ENCODE measurements at regions not wholly inside any gene's neighbourhood (a gene's known extent, or its start where the extent isn't known, plus 50 kb on each side); places are given as distances from the start of the nearest gene placed in this dataset.

GRCh38 chr13:75968103-75968838, 332.1 kb downstream of the LMO7 start:
- H3K4me1 ChIP-seq: peaks cover 0 to 19% (median 5%) of the 10 kb centered on the region in 4 donors
- DNase-seq (ENCODE audit: extremely low spot score): no peak
- WGBS: 81% methylated on average over 4 of the region's 4 CpGs
- no peak overlapping the region for H3K27ac ChIP-seq (replicated peaks in 1 of 4)
- intact Hi-C loops (cut with DNase I): no loop called here
- H3K36me3 ChIP-seq: no peaks in the 10 kb centered on the region
- no peak overlapping the region for H3K4me3 ChIP-seq
- TF ChIP-seq POLR2AphosphoS5 (IDR thresholded peaks at IDR 0.05) (no peak), EP300 (IDR thresholded peaks at IDR 0.05) (no peak), POLR2A (IDR thresholded peaks at IDR 0.05; ENCODE audit: low read depth) (no peak)
- TF ChIP-seq, protein P1, sequence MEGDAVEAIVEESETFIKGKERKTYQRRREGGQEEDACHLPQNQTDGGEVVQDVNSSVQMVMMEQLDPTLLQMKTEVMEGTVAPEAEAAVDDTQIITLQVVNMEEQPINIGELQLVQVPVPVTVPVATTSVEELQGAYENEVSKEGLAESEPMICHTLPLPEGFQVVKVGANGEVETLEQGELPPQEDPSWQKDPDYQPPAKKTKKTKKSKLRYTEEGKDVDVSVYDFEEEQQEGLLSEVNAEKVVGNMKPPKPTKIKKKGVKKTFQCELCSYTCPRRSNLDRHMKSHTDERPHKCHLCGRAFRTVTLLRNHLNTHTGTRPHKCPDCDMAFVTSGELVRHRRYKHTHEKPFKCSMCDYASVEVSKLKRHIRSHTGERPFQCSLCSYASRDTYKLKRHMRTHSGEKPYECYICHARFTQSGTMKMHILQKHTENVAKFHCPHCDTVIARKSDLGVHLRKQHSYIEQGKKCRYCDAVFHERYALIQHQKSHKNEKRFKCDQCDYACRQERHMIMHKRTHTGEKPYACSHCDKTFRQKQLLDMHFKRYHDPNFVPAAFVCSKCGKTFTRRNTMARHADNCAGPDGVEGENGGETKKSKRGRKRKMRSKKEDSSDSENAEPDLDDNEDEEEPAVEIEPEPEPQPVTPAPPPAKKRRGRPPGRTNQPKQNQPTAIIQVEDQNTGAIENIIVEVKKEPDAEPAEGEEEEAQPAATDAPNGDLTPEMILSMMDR (IDR thresholded peaks at IDR 0.05): no peak
- H3K9me3 ChIP-seq: no peaks in the 10 kb centered on the region
- H3K27me3 ChIP-seq: no peaks in the 10 kb centered on the region

DNA sequence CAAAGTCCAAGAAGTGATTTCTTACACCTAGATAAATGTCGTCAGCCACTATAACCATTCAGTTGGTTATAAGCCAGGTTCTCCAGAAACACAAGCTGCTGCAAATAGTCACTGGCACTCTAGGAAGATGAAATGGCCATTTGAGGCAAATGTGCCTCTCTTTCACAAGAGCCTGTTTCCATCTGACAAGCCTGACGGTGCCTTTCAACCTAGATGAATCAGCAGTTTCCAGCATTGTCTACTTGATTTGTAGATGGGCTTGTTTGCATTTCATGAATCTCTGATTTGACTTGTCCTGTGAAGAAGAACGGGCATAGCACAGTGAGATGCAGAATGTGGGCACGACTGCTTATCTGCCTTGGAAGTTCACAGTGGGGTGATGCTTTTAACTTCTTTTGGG, 327.2 kb downstream of the LMO7 start:
- DNase-seq (ENCODE audit: extremely low spot score): no peak
- no peaks in the 10 kb centered on the region for H3K27me3 ChIP-seq
- no peaks in the 10 kb centered on the region for H3K9me3 ChIP-seq
- peaks cover 0 to 6% (median 2%) of the 10 kb centered on the region in 4 donors for H3K4me1 ChIP-seq
- no peak overlapping the region for H3K4me3 ChIP-seq
- H3K27ac ChIP-seq (replicated peaks in 1 of 4): no peak overlapping the region
- no peaks in the 10 kb centered on the region for H3K36me3 ChIP-seq
- 78% methylated on average over 4 of the region's 4 CpGs for WGBS
- TF ChIP-seq POLR2A (IDR thresholded peaks at IDR 0.05; ENCODE audit: low read depth) (no peak), POLR2AphosphoS5 (IDR thresholded peaks at IDR 0.05) (no peak), EP300 (IDR thresholded peaks at IDR 0.05) (no peak)
- TF ChIP-seq, protein P1 (IDR thresholded peaks at IDR 0.05): no peak
- intact Hi-C loops (cut with DNase I): no loop called here

GRCh38 chr13:75961911-75962310, 325.8 kb downstream of the LMO7 start:
- H3K27me3 ChIP-seq: no peaks in the 10 kb centered on the region
- intact Hi-C loops (cut with DNase I): no loop called here
- no peaks in the 10 kb centered on the region for H3K9me3 ChIP-seq
- no peak for DNase-seq (ENCODE audit: extremely low spot score)
- no peak for TF ChIP-seq POLR2A (IDR thresholded peaks at IDR 0.05; ENCODE audit: low read depth)
- no peak for TF ChIP-seq POLR2AphosphoS5 (IDR thresholded peaks at IDR 0.05)
- TF ChIP-seq, protein P1 (IDR thresholded peaks at IDR 0.05): no peak
- TF ChIP-seq EP300 (IDR thresholded peaks at IDR 0.05): no peak
- peaks cover 0 to 6% (median 2%) of the 10 kb centered on the region in 4 donors for H3K4me1 ChIP-seq
- no peak overlapping the region for H3K27ac ChIP-seq (replicated peaks in 1 of 4)
- WGBS: 70% methylated on average over 2 of the region's 2 CpGs
- no peak overlapping the region for H3K4me3 ChIP-seq
- H3K36me3 ChIP-seq: no peaks in the 10 kb centered on the region

GRCh38 chr13:75960538-75960994, 324.4 kb downstream of the LMO7 start:
- TF ChIP-seq EP300 (IDR thresholded peaks at IDR 0.05) (no peak), POLR2A (IDR thresholded peaks at IDR 0.05; ENCODE audit: low read depth) (no peak), POLR2AphosphoS5 (IDR thresholded peaks at IDR 0.05) (no peak)
- TF ChIP-seq, protein P1 (IDR thresholded peaks at IDR 0.05): no peak
- Histone ChIP-seq H3K27ac (replicated peaks in 1 of 4) (no peak overlapping the region), H3K9me3 (no peaks in the 10 kb centered on the region), H3K27me3 (no peaks in the 10 kb centered on the region), H3K4me3 (no peak overlapping the region), H3K36me3 (no peaks in the 10 kb centered on the region), H3K4me1 (peaks cover 0 to 6% (median 2%) of the 10 kb centered on the region in 4 donors)
- intact Hi-C loops (cut with DNase I): no loop called here
- no peak for DNase-seq (ENCODE audit: extremely low spot score)
- WGBS: 90% methylated on average over 1 of the region's 1 CpG
